ENCODE measurements at regions not wholly inside any gene's neighbourhood (a gene's known extent, or its start where the extent isn't known, plus 50 kb on each side); places are given as distances from the start of the nearest gene placed in this dataset.
"Not testable (repeated sequence)": the region's sequence is repeated elsewhere in the genome, so short reads cannot be mapped to it uniquely, and the experiment has no call there.

DNA sequence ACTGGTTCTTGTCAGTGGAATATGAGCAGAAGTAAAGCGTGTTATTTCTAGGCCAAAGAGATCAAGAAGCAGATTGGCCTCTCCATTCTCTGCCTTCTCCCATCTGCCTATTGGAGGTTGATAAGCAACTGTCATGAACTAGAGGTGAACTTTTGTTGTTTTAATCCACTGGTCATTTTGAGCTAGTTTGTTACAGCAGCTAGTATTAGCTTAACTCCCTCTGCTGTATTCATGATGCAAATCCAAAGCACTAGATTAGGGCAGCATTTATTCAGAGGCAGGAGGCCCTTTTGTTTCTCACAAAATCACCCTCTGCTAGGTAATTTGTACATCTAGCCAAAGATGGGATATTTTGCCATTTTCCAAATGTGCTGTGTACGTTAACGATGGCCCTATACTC lies 97.3 kb upstream of the DPT start:
- DNase-seq (ENCODE audit: low spot score): no peak

DNA sequence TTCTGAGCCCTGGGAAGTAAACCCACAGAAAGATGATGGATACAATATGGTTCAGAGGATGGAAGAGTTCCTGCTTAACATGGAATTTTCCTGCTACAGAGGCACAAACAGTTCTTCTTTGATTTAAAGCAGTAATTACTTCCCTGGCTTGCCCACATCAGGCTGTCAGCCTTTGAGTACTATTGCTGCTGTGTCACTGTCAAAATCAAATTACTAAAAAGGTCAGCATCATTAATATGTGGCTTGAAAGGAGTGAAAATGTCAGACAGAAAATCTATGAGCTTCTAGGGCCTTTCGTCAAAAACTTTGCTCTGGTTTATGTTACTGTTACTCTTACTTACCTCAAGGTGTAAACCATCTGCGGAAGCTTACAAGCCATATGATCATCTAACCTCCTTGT lies 98.6 kb upstream of the DPT start:
- no peak for DNase-seq (ENCODE audit: low spot score)

DNA sequence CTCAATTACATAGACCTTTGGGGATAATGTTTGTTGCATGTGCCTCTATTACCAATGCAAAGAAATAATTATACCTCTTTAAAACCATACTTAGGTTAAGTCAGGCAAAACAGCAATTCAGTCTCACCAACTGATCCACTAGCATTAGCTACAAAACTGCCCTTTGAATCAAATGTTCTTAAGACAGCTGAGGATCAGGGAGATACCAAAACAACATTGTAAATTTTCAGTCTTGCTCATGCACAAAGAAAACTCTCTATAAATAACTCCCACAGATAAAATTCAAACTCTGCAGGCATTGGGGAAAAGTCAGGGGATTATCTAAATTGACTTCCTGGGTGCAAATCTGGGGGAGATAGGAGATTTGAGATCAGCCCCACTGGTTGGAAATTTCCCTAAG lies 100.9 kb upstream of the DPT start:
- no peak for DNase-seq (ENCODE audit: low spot score)

- DNase-seq (ENCODE audit: low spot score): no peak
Observed at GRCh38 chr1:168830562-168830961, 101.6 kb upstream of the DPT start.

- DNase-seq (ENCODE audit: low spot score): no peak
Observed at GRCh38 chr1:168832661-168833060, 103.7 kb upstream of the DPT start.

GRCh38 chr1:168833362-168833761 lies 104.4 kb upstream of the DPT start:
- no peak for DNase-seq (ENCODE audit: low spot score)

GRCh38 chr1:168833801-168834224 lies 104.8 kb upstream of the DPT start:
- peak; percentile 14 for DNase-seq (ENCODE audit: low spot score)

- DNase-seq (ENCODE audit: low spot score): no peak
Observed at GRCh38 chr1:168834225-168834872, 105.3 kb upstream of the DPT start.

DNA sequence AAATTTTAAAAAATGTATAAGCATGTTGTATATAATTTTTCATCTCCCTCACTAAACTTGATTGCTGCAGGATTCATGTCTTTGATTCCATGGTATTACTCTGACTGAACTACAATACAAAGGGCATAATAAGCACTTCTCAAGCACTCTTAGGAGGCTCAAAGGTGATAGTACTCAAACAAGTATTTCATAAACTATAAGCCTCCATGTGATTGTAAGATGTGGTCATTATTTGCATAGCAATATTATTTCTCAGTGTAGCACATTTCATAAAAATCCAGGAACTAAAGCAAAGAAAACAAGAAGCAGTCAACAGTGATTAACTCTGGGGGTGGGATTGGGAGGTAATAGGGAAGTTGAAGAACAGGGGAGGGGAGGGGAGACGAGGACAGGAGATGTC lies 106.2 kb upstream of the DPT start:
- no peak for DNase-seq (ENCODE audit: low spot score)

DNA sequence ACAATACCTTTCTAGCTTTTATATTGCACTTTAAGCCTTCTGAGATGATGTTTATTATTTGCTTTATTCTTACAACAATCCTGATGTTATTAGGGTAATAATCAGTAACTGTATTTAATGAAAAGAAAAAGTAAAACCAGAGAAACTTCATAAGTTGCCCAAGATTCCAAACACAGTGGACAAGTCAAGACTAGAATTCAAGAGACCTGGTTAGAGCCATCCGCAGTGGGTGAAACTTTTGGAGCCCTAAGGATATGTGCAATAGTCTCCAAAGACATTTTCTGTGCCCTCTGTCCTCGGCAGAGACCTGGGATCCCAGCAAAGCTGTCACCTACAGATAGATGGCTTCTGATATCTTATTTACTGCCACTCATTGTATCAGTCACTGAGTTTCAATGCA lies 106.8 kb upstream of the DPT start:
- DNase-seq (ENCODE audit: low spot score): no peak

- no peak for DNase-seq (ENCODE audit: low spot score)
Observed at GRCh38 chr1:168836469-168836868, 107.5 kb upstream of the DPT start.

- not testable (repeated sequence) for DNase-seq (ENCODE audit: low spot score)
Observed at GRCh38 chr1:168837230-168837629, 108.2 kb upstream of the DPT start.

DNA sequence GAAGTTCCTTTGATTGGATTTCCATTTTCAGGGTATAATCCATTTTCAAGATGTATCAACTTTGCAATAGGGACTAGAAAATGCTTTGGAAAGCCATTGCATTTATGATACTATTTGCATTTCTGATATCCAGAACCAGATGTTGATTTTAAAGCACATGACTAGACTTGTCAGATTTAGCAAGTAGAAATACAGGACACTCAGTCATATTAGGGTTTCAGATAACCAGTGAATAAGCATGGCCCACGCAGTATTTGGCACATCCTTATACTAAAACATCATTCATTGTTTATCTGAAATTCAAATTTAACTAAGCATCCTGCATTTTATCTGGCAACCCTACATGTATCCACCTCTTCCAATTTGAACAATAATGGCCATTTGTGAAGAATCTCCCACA lies 113.3 kb upstream of the DPT start:
- no peak for DNase-seq (ENCODE audit: low spot score)

DNA sequence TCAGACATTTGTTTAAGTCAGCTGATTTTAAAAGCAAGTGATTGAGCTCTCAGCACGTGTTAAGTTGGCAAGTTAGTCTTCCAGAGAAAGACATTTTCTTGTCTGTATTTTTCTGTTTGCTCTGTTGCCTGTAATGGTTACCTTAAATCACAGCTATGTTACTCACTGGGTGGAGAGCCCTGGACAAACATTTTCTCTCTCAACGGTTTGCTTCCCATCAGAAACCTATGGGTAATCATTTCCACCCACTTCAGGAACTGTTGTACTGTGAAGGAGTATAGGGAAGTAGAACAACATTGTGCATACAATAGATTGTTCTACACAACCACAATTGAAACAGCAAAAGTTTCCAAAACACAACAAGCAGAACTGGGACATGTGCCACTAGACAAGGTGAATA lies 113.9 kb upstream of the DPT start:
- no peak for DNase-seq (ENCODE audit: low spot score)

DNA sequence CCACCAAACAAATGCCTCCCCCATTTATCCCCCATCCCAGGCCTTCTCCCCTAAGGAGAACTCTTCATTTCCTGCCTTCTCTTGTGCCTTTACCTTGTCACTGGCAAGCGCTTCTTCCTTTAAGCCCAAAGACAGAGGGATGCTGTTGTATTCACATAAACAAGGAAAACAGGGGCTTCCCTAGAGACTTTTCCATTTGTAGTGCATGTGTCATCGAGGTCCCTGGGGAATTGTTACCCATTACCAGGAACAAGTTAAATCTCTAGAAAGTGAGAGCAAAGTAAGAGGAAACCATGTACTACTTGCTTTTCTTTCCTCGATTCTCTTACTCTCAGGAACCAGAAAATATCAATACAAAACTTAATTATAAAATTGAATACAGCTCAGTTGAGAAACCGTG lies 114.4 kb upstream of the DPT start:
- no peak for DNase-seq (ENCODE audit: low spot score)

DNA sequence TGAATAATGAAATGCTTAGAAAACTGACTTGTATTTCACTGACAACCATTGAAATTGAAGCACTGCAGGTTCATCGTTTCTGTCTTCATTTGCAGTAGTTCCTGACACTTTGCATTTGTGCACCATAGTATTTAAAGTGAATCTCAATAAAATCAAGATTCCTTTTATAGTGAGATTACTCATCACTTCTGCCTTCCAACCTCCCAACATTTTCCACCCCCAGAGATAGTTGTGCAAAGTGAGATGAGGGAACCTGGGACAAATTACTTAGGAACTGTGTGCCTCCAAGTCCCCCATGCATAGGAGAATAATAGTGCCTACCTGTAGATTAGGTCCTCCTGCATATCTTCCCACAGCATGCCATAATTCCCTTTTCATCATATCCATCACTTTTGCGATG lies 114.9 kb upstream of the DPT start:
- no peak for DNase-seq (ENCODE audit: low spot score)

DNA sequence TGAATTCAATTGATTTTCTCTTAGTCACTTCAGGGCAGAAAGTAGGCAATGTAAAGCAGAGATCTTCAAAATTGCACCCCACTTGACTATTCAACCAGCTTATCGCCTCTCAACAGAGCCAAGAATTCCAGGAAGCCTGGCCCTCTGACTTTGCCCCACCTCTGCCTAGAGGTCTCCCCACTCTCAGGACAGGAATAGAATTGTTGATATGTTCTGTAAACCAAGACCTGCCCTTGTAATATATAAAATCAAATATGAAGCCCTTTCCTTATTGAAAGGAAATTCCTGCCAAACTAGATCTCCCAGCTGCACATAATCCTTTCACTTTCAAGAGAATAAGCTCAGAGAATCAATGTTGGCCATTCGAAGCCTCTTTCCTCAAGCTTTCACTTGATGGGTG lies 116.1 kb upstream of the DPT start:
- DNase-seq (ENCODE audit: low spot score): no peak

GRCh38 chr1:168848051-168848450 lies 119.0 kb upstream of the DPT start:
- DNase-seq (ENCODE audit: low spot score): no peak

DNA sequence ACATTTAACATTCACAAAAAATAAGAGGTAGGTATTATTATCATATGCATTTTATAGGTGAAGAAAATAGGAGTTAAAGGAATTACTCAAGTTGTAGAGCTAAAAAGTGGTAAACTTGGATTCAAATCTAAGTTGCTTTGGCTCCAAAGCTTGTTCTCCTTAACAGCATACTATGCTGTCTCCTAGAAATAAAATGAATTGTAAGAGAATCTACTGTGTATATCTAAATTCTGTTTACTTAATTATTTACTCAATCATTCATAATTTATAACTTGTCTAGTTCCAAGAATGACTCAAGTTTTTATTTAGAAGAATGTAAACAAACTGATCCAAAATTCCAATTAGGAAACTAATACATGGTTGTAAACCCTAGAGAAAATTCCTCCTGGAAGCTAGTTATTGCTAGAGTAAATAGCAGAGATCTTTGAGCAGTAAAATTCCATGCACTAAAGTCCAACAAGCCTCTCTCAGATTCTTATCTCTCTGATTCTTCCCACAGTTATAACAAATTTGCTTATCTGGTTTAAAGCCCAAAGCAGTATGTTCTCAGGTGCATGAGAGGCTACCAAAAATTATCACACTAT lies 132.5 kb upstream of the DPT start:
- no peak for DNase-seq (ENCODE audit: low spot score)

DNA sequence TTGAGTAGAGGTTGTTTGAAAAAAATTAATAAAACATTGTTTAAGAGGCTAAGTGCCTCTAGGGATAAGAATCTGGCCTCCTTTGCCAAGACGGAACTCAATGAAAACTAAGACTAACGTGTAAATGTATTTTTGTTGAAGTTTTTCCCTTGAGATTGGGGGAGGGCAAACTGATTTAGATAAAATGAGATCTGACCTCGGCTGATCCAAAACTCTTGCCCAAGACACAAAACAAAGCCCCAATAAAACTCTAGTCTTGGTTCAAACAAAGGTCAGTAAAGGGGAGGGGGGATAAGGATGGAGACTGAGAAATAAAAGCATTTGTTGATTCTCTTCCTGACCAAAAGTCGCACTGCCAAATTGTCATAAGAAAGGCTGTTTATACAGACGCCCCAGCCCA lies 134.8 kb upstream of the DPT start:
- no peak for DNase-seq (ENCODE audit: low spot score)

GRCh38 chr1:168864266-168864665 lies 135.3 kb upstream of the DPT start:
- no peak for DNase-seq (ENCODE audit: low spot score)

DNA sequence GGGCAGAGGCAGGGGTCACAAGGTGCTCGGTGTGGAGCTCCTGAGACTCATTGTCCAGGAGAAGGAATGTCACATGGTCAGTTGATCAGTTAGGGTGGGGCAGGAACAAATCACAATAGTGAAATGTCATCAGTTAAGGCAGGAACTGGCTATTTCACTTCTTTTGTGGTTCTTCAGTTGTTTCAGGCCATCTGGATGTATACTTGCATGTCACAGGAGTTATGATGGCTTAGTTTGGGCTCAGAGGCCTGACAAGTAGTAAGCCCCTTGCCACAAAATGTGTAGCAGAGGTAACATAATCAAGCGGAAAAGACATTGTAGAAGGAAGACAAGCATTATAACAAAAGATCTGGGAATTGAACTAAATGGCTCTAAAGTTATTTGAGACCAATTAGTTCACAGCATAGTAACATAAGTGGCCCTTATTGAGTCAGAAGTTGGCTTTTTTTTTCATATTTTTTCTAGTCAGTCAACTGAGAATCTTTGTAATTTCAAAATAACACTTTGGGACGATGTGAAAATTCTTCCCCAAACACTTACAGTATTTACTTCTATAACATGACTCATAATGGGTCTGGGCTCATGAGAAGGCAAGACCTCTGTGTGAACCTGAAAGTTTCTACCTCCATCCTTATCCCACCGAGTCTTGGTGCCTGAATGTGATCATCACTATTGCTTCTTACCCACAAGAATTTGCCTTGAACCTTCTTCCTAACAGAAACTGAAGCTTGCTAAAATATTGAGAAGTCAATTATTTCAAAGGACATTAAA lies 137.0 kb upstream of the DPT start:
- no peak for DNase-seq (ENCODE audit: low spot score)

DNA sequence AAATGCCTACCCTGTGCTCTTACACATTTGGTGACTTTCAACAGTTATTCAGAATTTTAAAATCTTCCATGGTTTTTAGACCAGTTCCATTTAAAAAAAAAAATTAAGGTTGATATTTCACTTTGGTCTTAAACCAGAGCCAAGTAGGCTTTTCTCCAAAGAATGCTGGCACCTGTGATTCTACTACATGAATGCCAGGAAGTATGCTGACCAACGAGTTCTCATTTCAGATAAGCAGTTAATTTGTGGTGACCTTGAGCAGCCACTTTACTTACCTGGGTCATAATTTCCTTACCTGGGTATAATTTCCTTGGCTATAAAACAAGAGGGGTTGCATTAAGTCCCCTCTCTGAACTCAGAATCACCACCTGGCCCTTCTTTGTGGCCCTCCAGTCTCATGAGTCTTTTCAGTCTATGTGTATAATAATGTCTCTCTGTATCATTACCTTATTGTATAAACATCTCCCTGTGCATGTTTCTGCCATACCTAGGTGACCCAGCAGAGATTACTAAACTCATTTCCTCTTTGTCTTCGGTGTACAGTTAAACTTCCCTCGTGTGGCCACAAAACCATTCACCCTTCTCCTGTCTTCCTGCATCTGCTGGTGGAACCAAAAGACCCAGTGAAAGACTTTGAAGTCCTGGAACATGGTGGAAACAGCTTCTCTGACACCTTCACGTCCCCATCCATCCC lies 139.1 kb upstream of the DPT start:
- no peak for DNase-seq (ENCODE audit: low spot score)

All from iPS-NIHi11 (cell line).